HG03064 (cell line): ENCODE measurements at regions not wholly inside any gene's neighbourhood (a gene's known extent, or its start where the extent isn't known, plus 50 kb on each side); places are given as distances from the start of the nearest gene placed in this dataset.

Experiments
- ATAC-seq: cut with Tn5 transposase; IDR thresholded peaks from one replicate; pipeline ENCODE4 v1.9.1; 2021; ENCODE audit warnings: low read depth; ENCODE audit not compliant: unreplicated experiment

- ATAC-seq = no peak
Observed at GRCh38 chr4:123955167-123955800, 558.7 kb downstream of the SPRY1 start.

GRCh38 chr4:123956204-123956603 lies 559.6 kb downstream of the SPRY1 start:
- ATAC-seq = no peak

GRCh38 chr4:123966990-123967769 lies 570.6 kb downstream of the SPRY1 start:
- no peak for ATAC-seq

- ATAC-seq = no peak
Observed at GRCh38 chr4:123972031-123972430, 575.4 kb downstream of the SPRY1 start.

- ATAC-seq = no peak
Observed at GRCh38 chr4:123974386-123975149, 578.0 kb downstream of the SPRY1 start.

- ATAC-seq = no peak
Observed at GRCh38 chr4:123976285-123976684, 579.7 kb downstream of the SPRY1 start.

GRCh38 chr4:123976819-123977218 lies 580.2 kb downstream of the SPRY1 start:
- ATAC-seq = no peak

GRCh38 chr4:123977641-123978081 lies 581.1 kb downstream of the SPRY1 start:
- no peak for ATAC-seq

GRCh38 chr4:123978637-123979036 lies 582.0 kb downstream of the SPRY1 start:
- no peak for ATAC-seq

GRCh38 chr4:123980736-123981300 lies 584.2 kb downstream of the SPRY1 start:
- ATAC-seq = no peak

GRCh38 chr4:123984886-123985285 lies 588.3 kb downstream of the SPRY1 start:
- no peak for ATAC-seq

GRCh38 chr4:123986268-123986798 lies 589.7 kb downstream of the SPRY1 start:
- no peak for ATAC-seq

GRCh38 chr4:123987408-123987807 lies 590.8 kb downstream of the SPRY1 start:
- ATAC-seq = no peak

- ATAC-seq = no peak
Observed at GRCh38 chr4:123990310-123990870, 593.8 kb downstream of the SPRY1 start.

GRCh38 chr4:123994917-123995316 lies 598.3 kb downstream of the SPRY1 start:
- ATAC-seq = no peak

- no peak for ATAC-seq
Observed at GRCh38 chr4:123995936-123996335, 599.3 kb downstream of the SPRY1 start.

- no peak for ATAC-seq
Observed at GRCh38 chr4:123996718-123997510, 600.3 kb downstream of the SPRY1 start.

GRCh38 chr4:123997776-123998449 lies 601.3 kb downstream of the SPRY1 start:
- ATAC-seq = no peak

GRCh38 chr4:124000233-124000632 lies 603.6 kb downstream of the SPRY1 start:
- no peak for ATAC-seq
